ENCODE measurements at regions not wholly inside any gene's neighbourhood (a gene's known extent, or its start where the extent isn't known, plus 50 kb on each side); places are given as distances from the start of the nearest gene placed in this dataset.

GRCh38 chr2:189261431-189261841, 81.9 kb upstream of the COL5A2 start:
- H3K36me3 ChIP-seq: no peaks in the 10 kb centered on the region
- DNase-seq: no peak
- H3K4me1 ChIP-seq: no peaks in the 10 kb centered on the region
- intact Hi-C loops (cut with DNase I; ENCODE audit: low total_unique reads): no loop called here
- H3K27ac ChIP-seq: no peak overlapping the region
- in situ Hi-C loops (cut with MboI; ENCODE audit: low sequenced_read_pairs in 4 of 4): no loop called here
- ATAC-seq: no peak
- no peaks in the 10 kb centered on the region for H3K27me3 ChIP-seq
- no peaks in the 10 kb centered on the region for H3K9me3 ChIP-seq
- TF ChIP-seq, protein P1, sequence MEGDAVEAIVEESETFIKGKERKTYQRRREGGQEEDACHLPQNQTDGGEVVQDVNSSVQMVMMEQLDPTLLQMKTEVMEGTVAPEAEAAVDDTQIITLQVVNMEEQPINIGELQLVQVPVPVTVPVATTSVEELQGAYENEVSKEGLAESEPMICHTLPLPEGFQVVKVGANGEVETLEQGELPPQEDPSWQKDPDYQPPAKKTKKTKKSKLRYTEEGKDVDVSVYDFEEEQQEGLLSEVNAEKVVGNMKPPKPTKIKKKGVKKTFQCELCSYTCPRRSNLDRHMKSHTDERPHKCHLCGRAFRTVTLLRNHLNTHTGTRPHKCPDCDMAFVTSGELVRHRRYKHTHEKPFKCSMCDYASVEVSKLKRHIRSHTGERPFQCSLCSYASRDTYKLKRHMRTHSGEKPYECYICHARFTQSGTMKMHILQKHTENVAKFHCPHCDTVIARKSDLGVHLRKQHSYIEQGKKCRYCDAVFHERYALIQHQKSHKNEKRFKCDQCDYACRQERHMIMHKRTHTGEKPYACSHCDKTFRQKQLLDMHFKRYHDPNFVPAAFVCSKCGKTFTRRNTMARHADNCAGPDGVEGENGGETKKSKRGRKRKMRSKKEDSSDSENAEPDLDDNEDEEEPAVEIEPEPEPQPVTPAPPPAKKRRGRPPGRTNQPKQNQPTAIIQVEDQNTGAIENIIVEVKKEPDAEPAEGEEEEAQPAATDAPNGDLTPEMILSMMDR (IDR thresholded peaks at IDR 0.05 in 4 of 5, conservative IDR thresholded peaks at IDR 0.05 in 1 of 5): no peak
- TF ChIP-seq POLR2A (IDR thresholded peaks at IDR 0.05): no peak
- no peak overlapping the region for H3K4me3 ChIP-seq

DNA sequence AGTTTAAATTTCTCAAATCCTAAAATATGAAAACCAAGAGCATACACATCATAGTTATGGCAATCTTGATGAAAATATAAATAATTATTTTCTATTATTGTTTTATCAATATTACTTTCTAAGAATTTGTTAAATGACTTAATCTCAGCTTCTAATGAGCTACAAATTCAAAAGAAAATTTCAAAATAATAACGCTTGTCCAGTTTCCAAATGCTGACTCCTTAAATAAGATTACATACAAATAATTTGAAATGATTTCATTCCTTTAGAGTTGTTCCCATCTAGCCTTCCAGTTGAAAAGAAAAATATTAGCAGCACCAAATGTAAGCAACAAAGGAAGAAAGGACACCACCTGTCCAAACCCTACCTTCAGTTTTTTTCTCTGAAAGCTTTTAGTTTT, 82.4 kb upstream of the COL5A2 start:
- in situ Hi-C loops (cut with MboI; ENCODE audit: low sequenced_read_pairs in 4 of 4) (no loop called here), intact Hi-C loops (cut with DNase I; ENCODE audit: low total_unique reads) (no loop called here)
- Histone ChIP-seq H3K27ac (no peak overlapping the region), H3K4me1 (no peaks in the 10 kb centered on the region), H3K4me3 (no peak overlapping the region), H3K27me3 (no peaks in the 10 kb centered on the region), H3K9me3 (no peaks in the 10 kb centered on the region), H3K36me3 (no peaks in the 10 kb centered on the region)
- TF ChIP-seq, protein P1 (IDR thresholded peaks at IDR 0.05 in 4 of 5, conservative IDR thresholded peaks at IDR 0.05 in 1 of 5): no peak
- TF ChIP-seq POLR2A (IDR thresholded peaks at IDR 0.05): no peak
- no peak for DNase-seq
- no peak for ATAC-seq

- intact Hi-C loops (cut with DNase I; ENCODE audit: low total_unique reads): no loop called here
- TF ChIP-seq, protein P1 (IDR thresholded peaks at IDR 0.05 in 4 of 5, conservative IDR thresholded peaks at IDR 0.05 in 1 of 5): no peak
- no peak for TF ChIP-seq POLR2A (IDR thresholded peaks at IDR 0.05)
- in situ Hi-C loops (cut with MboI; ENCODE audit: low sequenced_read_pairs in 4 of 4): no loop called here
- ATAC-seq (no peak), DNase-seq (no peak)
- H3K9me3 ChIP-seq: no peaks in the 10 kb centered on the region
- no peak overlapping the region for H3K4me3 ChIP-seq
- no peaks in the 10 kb centered on the region for H3K4me1 ChIP-seq
- H3K27me3 ChIP-seq: no peaks in the 10 kb centered on the region
- no peak overlapping the region for H3K27ac ChIP-seq
- no peaks in the 10 kb centered on the region for H3K36me3 ChIP-seq
Measured at GRCh38 chr2:189265696-189266320, 86.2 kb upstream of the COL5A2 start.

- TF ChIP-seq, protein P1 (IDR thresholded peaks at IDR 0.05 in 4 of 5, conservative IDR thresholded peaks at IDR 0.05 in 1 of 5): no peak
- TF ChIP-seq POLR2A (IDR thresholded peaks at IDR 0.05): no peak
- no peak overlapping the region for H3K4me3 ChIP-seq
- no peaks in the 10 kb centered on the region for H3K27me3 ChIP-seq
- no peaks in the 10 kb centered on the region for H3K9me3 ChIP-seq
- ATAC-seq: no peak
- intact Hi-C loops (cut with DNase I; ENCODE audit: low total_unique reads): no loop called here
- H3K4me1 ChIP-seq: no peaks in the 10 kb centered on the region
- in situ Hi-C loops (cut with MboI; ENCODE audit: low sequenced_read_pairs in 4 of 4): no loop called here
- no peaks in the 10 kb centered on the region for H3K36me3 ChIP-seq
- DNase-seq: no peak
- H3K27ac ChIP-seq: no peak overlapping the region
Measured at GRCh38 chr2:189267491-189267890, 87.9 kb upstream of the COL5A2 start.

Data from gastrocnemius medialis (tissue), 4 donors.